Ascending aorta (tissue), 2 donors: ENCODE measurements at regions not wholly inside any gene's neighbourhood (a gene's known extent, or its start where the extent isn't known, plus 50 kb on each side); places are given as distances from the start of the nearest gene placed in this dataset.

Experiments used
- DNase-seq, 2 donors: peaks; one replicate each; pipeline ENCODE4 v3.0.0-alpha.2; 2019; ENCODE audit warnings: low spot score in 2 of 2
- H3K27ac ChIP-seq, 2 donors: fragments of 200-600 bp; sonication (generic); one replicate each; pipeline ENCODE4 v1.5.1; 2016 to 2017; ENCODE audit warnings: mild to moderate bottlenecking in 1 of 2
- H3K27me3 ChIP-seq: fragments of 200-600 bp; sonication (generic); one replicate; pipeline ENCODE4 v1.5.1; 2017
- H3K36me3 ChIP-seq, 2 donors: fragments of 200-600 bp; sonication (generic); one replicate each; pipeline ENCODE4 v1.5.1; 2016
- H3K4me1 ChIP-seq, 2 donors: fragments of 200-600 bp; sonication (generic); one replicate each; pipeline ENCODE4 v1.5.1; 2016 to 2017; ENCODE audit warnings: mild to moderate bottlenecking in 1 of 2
- H3K4me3 ChIP-seq, 2 donors: fragments of 200-600 bp; sonication (generic); one replicate each; pipeline ENCODE4 v1.5.1; 2016 to 2017; ENCODE audit warnings: mild to moderate bottlenecking in 1 of 2
- H3K9me3 ChIP-seq, 2 donors: fragments of 200-600 bp; sonication (generic); one replicate each; pipeline ENCODE4 v1.5.1; 2016
- CTCF ChIP-seq, 3 experiments: fragments of 200-600 bp in 2 of 3; fragments of 450-650 bp in 1 of 3; sonication (generic) in 2 of 3; IDR thresholded peaks; one replicate each; pipeline ENCODE4 v1.5.1; 2016 to 2019; ENCODE audit warnings: antibody characterized with exemption in 3 of 3, mild to moderate bottlenecking in 1 of 3, moderate library complexity in 1 of 3
- intact Hi-C: fragments of 100-400 bp; cut with DNase I; formaldehyde crosslinking; loops from one replicate; pipeline ENCODE4 v1.15.1; 2023

GRCh38 chr15:95655089-95655607, 675.4 kb upstream of the NR2F2 start:
- Histone ChIP-seq H3K4me3 (no peak overlapping the region), H3K27ac (no peak overlapping the region), H3K36me3 (no peaks in the 10 kb centered on the region), H3K9me3 (no peaks in the 10 kb centered on the region), H3K4me1 (peaks cover 0 to 5% of the 10 kb centered on the region in 2 donors), H3K27me3 (no peaks in the 10 kb centered on the region)
- no peak for TF ChIP-seq CTCF (IDR thresholded peaks at IDR 0.05)
- intact Hi-C loops = no loop called here
- no peak for DNase-seq

- no peak for TF ChIP-seq CTCF (IDR thresholded peaks at IDR 0.05)
- Histone ChIP-seq H3K4me3 (no peak overlapping the region), H3K36me3 (no peaks in the 10 kb centered on the region), H3K9me3 (no peaks in the 10 kb centered on the region), H3K27me3 (no peaks in the 10 kb centered on the region), H3K27ac (no peak overlapping the region), H3K4me1 (peaks cover 0 to 5% of the 10 kb centered on the region in 2 donors)
- no peak for DNase-seq
- intact Hi-C loops = no loop called here
These were observed 673.9 kb upstream of the NR2F2 start for GRCh38 chr15:95656595-95656994.

GRCh38 chr15:95658799-95659198, 671.7 kb upstream of the NR2F2 start:
- peaks cover 0 to 5% of the 10 kb centered on the region in 2 donors for H3K4me1 ChIP-seq
- no peak for DNase-seq
- intact Hi-C loops = no loop called here
- H3K27me3 ChIP-seq = no peaks in the 10 kb centered on the region
- no peak for TF ChIP-seq CTCF (IDR thresholded peaks at IDR 0.05)
- H3K4me3 ChIP-seq = no peak overlapping the region
- H3K36me3 ChIP-seq = no peaks in the 10 kb centered on the region
- no peak overlapping the region for H3K27ac ChIP-seq
- no peaks in the 10 kb centered on the region for H3K9me3 ChIP-seq

GRCh38 chr15:95659656-95660055, 670.8 kb upstream of the NR2F2 start:
- H3K27ac ChIP-seq = no peak overlapping the region

GRCh38 chr15:95662638-95663037, 667.9 kb upstream of the NR2F2 start:
- Histone ChIP-seq H3K27me3 (no peaks in the 10 kb centered on the region), H3K9me3 (no peaks in the 10 kb centered on the region), H3K4me3 (no peak overlapping the region), H3K4me1 (peaks cover 0 to 5% of the 10 kb centered on the region in 2 donors), H3K27ac (no peak overlapping the region), H3K36me3 (no peaks in the 10 kb centered on the region)
- no peak for DNase-seq
- no peak for TF ChIP-seq CTCF (IDR thresholded peaks at IDR 0.05)
- intact Hi-C loops = no loop called here

More at GRCh38 chr15:95659656-95660055, 670.8 kb upstream of the NR2F2 start:
- no peak for DNase-seq
- H3K27me3 ChIP-seq = no peaks in the 10 kb centered on the region
- H3K9me3 ChIP-seq = no peaks in the 10 kb centered on the region
- intact Hi-C loops = no loop called here
- no peaks in the 10 kb centered on the region for H3K36me3 ChIP-seq
- peaks cover 0 to 5% of the 10 kb centered on the region in 2 donors for H3K4me1 ChIP-seq
- no peak for TF ChIP-seq CTCF (IDR thresholded peaks at IDR 0.05)
- H3K4me3 ChIP-seq = no peak overlapping the region
